Peyer's patch (tissue), 4 donors: ENCODE measurements at regions not wholly inside any gene's neighbourhood (a gene's known extent, or its start where the extent isn't known, plus 50 kb on each side); places are given as distances from the start of the nearest gene placed in this dataset.

ENCODE experiments used
- DNase-seq, 3 donors: peaks; one replicate each; pipeline ENCODE4 v3.0.0-alpha.2; 2017 to 2019
- H3K27ac ChIP-seq, 4 donors: fragments of 200-600 bp; sonication (generic); one replicate each; pipeline ENCODE4 v1.5.1; 2016 to 2019
- H3K27me3 ChIP-seq, 2 donors: fragments of 200-600 bp; sonication (generic); one replicate each; pipeline ENCODE4 v1.5.1; 2019
- H3K36me3 ChIP-seq, 3 donors: fragments of 200-600 bp; sonication (generic); one replicate each; pipeline ENCODE4 v1.5.1; 2016 to 2019
- H3K4me1 ChIP-seq, 4 donors: fragments of 200-600 bp; sonication (generic); one replicate each; pipeline ENCODE4 v1.5.1; 2016 to 2019
- H3K4me3 ChIP-seq, 4 donors: fragments of 200-600 bp; sonication (generic); 1 replicate in 3 of 4; 2 replicates in 1 of 4; pipeline ENCODE4 v1.5.1; 2016 to 2019; ENCODE audit warnings: mild to moderate bottlenecking in 1 of 4
- H3K9me3 ChIP-seq, 4 donors: fragments of 200-600 bp; sonication (generic); one replicate each; pipeline ENCODE4 v1.5.1; 2016 to 2019; ENCODE audit warnings: mild to moderate bottlenecking in 1 of 4
- POLR2A ChIP-seq, 2 donors: fragments of 450-650 bp; IDR thresholded peaks; one replicate each; pipeline ENCODE4 v1.5.1; 2017; ENCODE audit warnings: antibody characterized with exemption in 2 of 2, mild to moderate bottlenecking in 2 of 2, moderate library complexity in 2 of 2
- TF ChIP-seq, protein P1 (sequence below), 6 experiments: fragments of 450-650 bp in 4 of 6; fragments of 200-600 bp in 2 of 6; sonication (generic) in 1 of 6; IDR thresholded peaks; one replicate each; pipeline ENCODE4 v1.5.1; 2017 to 2019; ENCODE audit warnings: antibody characterized with exemption in 6 of 6, mild to moderate bottlenecking in 3 of 6, moderate library complexity in 1 of 6

DNA sequence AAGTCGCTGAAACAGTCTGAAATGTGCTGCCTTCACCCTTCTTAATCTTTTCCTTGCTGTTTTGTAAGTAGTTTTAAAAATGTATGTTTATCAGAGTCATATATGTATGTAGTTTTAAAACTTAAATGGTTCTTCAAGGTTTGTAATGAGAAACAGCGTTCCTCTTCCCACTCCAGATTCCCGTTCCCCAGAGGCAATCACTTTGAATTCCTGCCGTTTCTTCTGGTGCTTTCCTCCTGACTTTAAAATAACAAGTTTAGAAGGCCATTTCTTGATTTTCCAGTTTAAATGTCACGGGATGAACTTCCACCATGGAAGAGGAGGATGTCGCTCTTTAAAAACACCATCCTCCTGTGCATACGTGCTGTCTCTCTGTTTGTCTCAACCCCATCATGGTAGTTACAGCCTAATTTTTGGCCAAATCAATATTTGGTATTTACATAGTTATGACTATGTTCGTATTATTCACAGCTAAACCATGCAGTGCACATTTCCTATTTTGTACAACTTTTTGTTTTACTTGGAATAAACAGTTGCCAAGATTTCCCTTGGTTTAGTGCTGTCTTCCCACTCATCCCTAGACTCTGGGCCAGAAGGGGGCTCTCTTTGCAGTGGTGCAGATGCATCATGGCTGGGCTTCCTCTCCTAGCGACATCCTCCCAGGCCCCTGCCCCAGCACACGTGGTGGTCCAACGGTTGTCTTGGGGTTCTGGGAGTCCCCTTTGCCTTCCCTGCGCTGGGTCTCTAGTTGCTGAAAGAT is 151.4 kb downstream of the PTPN20 start:
- no peaks in the 10 kb centered on the region for H3K9me3 ChIP-seq
- no peak overlapping the region for H3K27ac ChIP-seq

GRCh38 chr10:47063858-47064257 is 152.6 kb downstream of the PTPN20 start:
- Histone ChIP-seq H3K4me1 (no peaks in the 10 kb centered on the region), H3K4me3 (no peak overlapping the region), H3K27me3 (no peaks in the 10 kb centered on the region), H3K27ac (no peak overlapping the region), H3K36me3 (no peaks in the 10 kb centered on the region), H3K9me3 (no peaks in the 10 kb centered on the region)
- no peak for DNase-seq
- TF ChIP-seq POLR2A (IDR thresholded peaks at IDR 0.05): no peak
- TF ChIP-seq, protein P1, sequence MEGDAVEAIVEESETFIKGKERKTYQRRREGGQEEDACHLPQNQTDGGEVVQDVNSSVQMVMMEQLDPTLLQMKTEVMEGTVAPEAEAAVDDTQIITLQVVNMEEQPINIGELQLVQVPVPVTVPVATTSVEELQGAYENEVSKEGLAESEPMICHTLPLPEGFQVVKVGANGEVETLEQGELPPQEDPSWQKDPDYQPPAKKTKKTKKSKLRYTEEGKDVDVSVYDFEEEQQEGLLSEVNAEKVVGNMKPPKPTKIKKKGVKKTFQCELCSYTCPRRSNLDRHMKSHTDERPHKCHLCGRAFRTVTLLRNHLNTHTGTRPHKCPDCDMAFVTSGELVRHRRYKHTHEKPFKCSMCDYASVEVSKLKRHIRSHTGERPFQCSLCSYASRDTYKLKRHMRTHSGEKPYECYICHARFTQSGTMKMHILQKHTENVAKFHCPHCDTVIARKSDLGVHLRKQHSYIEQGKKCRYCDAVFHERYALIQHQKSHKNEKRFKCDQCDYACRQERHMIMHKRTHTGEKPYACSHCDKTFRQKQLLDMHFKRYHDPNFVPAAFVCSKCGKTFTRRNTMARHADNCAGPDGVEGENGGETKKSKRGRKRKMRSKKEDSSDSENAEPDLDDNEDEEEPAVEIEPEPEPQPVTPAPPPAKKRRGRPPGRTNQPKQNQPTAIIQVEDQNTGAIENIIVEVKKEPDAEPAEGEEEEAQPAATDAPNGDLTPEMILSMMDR (IDR thresholded peaks at IDR 0.05): no peak

More for the DNA sequence above, 151.4 kb downstream of the PTPN20 start:
- Histone ChIP-seq H3K27me3 (no peaks in the 10 kb centered on the region), H3K36me3 (no peaks in the 10 kb centered on the region), H3K4me1 (no peaks in the 10 kb centered on the region), H3K4me3 (no peak overlapping the region)
- DNase-seq: no peak
- TF ChIP-seq POLR2A (IDR thresholded peaks at IDR 0.05): no peak
- TF ChIP-seq, protein P1 (IDR thresholded peaks at IDR 0.05): no peak

- TF ChIP-seq POLR2A (IDR thresholded peaks at IDR 0.05): no peak
- TF ChIP-seq, protein P1 (IDR thresholded peaks at IDR 0.05): no peak
- Histone ChIP-seq H3K27ac (no peak overlapping the region), H3K27me3 (no peaks in the 10 kb centered on the region), H3K4me1 (no peaks in the 10 kb centered on the region), H3K36me3 (no peaks in the 10 kb centered on the region), H3K9me3 (no peaks in the 10 kb centered on the region), H3K4me3 (no peak overlapping the region)
- DNase-seq: no peak
These were observed 154.7 kb downstream of the PTPN20 start for GRCh38 chr10:47065903-47066302.

GRCh38 chr10:47067949-47068940 is 157.0 kb downstream of the PTPN20 start:
- no peak for TF ChIP-seq POLR2A (IDR thresholded peaks at IDR 0.05)

DNA sequence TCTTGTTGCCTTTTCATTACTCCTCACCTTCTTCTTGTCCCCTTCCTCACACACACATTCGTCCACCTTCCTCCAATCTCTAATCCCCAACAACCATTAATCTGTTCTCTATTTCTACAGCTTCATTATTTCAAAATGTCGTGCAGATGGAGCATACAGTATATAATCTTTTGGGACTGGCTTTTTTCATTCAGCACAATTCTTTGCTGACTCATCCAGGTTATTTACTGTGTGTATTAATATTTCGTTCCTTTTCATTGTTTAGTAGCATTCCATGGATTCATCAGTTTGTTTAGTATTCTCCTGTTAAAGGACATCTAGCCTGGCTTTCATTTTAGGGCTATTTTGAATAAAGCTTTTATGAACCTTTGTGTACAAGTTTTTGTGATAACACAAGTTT is 159.3 kb downstream of the PTPN20 start:
- no peak for DNase-seq
- Histone ChIP-seq H3K4me1 (no peaks in the 10 kb centered on the region), H3K27me3 (no peaks in the 10 kb centered on the region), H3K4me3 (no peak overlapping the region), H3K9me3 (no peaks in the 10 kb centered on the region), H3K27ac (no peak overlapping the region), H3K36me3 (no peaks in the 10 kb centered on the region)
- no peak for TF ChIP-seq POLR2A (IDR thresholded peaks at IDR 0.05)
- TF ChIP-seq, protein P1 (IDR thresholded peaks at IDR 0.05): no peak

More at GRCh38 chr10:47067949-47068940, 157.0 kb downstream of the PTPN20 start:
- Histone ChIP-seq H3K4me3 (no peak overlapping the region), H3K36me3 (no peaks in the 10 kb centered on the region), H3K4me1 (no peaks in the 10 kb centered on the region), H3K9me3 (no peaks in the 10 kb centered on the region), H3K27ac (no peak overlapping the region), H3K27me3 (no peaks in the 10 kb centered on the region)
- DNase-seq: no peak

GRCh38 chr10:47071891-47072290 is 160.7 kb downstream of the PTPN20 start:
- DNase-seq: no peak
- no peaks in the 10 kb centered on the region for H3K36me3 ChIP-seq
- H3K9me3 ChIP-seq: no peaks in the 10 kb centered on the region
- H3K27ac ChIP-seq: no peak overlapping the region
- H3K4me3 ChIP-seq: no peak overlapping the region
- H3K27me3 ChIP-seq: no peaks in the 10 kb centered on the region
- TF ChIP-seq POLR2A (IDR thresholded peaks at IDR 0.05): no peak
- TF ChIP-seq, protein P1 (IDR thresholded peaks at IDR 0.05): no peak
- H3K4me1 ChIP-seq: no peaks in the 10 kb centered on the region
